ENCODE measurements at regions not wholly inside any gene's neighbourhood (a gene's known extent, or its start where the extent isn't known, plus 50 kb on each side); places are given as distances from the start of the nearest gene placed in this dataset.

DNA sequence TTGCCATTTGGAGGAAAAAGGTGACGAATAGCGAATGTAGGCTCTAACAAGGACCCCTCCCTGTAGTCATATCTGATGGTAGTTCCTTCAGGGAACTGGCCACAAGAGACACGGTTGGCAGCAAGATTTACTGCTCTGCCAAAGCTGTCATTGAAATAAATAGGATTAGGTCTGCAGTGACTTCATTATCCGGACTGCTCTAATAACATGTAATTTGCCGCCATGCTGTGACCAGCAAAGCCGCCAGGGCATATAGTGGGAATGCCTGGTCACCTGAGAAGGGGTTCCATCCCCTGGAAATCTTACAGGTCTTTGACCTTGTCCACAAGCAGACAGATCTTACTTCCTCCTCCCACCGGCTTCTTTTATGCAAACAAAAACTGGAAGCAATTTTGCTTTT, 59.4 kb upstream of the LAPTM4A start:
- ATAC-seq (no peak), DNase-seq (no peak)

DNA sequence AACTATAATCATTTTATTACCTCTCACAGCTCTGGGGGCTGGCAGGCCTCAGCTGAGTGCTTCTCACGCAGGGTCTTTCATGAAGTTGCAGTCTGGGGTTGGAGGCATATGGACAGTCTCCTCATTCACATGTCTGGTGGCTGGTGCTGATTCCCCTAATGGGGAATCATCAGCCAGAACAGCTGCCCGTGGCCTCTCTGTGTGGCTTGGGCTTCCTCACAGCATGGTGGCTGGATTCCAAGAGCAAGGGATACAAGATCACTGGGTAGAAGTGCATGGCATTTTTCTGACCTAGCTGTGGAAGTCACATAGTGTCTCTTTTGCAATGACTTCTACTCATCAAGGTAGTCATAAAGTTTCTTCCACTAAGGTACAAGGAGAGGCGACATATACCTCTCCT, 59.0 kb upstream of the LAPTM4A start:
- ATAC-seq (no peak), DNase-seq (no peak)

DNA sequence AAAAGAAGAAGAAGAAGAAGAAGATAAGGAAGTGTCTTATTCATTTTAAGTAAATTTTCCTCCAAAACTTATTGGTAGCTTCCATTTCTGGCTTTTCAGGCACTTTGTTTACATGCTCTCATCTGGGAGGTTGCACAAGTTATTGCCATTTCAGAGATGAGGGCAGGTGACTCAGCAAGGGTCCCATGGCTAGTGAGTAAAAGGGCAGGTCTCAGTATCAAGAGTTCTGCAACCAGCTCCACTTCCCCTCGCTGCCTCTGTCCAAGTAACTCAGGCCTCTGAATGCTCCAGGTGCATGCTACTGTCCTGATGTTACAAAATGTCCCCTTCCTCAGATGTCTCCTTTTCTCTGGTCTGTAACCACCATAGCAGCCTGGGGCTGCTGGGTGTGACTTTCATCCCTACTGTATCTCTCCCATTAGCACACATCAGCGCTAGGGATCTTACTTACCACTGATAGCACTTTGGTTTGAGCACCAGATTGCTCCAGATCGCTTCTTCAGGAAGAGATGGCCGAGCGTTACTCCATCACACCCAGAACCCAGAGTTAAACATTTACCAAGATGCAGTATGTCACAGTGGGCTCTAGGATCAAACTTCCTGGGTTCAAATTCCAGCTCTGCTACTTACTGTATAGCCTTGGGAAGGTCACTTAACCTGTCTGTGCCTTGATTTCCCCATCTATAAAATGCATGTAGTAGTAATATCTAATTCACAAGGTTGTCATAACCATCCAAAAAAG, 57.4 kb upstream of the LAPTM4A start:
- no peak for DNase-seq
- ATAC-seq: no peak

DNA sequence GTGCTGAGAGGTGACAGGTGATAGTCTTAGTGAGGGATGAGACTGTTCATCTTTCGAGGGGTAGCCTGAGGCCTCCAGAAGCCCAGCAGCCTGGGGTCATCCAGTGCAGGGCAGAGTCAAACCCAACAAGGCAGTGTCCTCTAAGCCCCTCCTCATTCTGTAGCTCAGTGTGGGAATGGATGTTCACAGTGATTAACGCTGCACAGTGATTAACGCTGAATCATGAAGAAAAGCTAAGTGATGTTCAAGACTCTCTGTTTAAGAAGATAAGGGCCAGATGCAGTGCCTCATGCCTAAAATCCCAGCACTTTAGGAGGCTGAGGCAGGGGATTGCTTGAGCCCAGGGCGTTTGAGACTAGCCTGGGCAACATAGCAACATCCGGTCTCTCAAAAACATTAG, 56.3 kb upstream of the LAPTM4A start:
- ATAC-seq: no peak
- DNase-seq: no peak

DNA sequence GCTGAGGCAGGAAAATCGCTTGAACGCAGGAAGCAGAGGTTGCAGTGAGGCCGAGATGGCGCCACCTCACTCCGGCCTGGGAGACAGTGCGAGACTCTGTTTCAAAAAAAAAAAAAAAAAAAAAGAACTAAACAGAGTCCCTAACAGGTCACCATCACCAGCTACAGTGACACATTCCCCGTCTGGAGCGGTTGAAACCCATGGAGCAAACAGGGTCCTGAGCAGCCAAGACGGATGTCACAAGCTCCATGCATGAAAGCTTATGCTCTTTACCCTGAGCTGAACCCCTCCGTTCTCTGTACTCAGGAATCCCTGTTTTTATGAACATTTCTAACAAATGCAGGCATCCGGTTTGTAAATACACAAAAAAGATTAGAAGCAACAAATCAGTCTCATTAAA, 55.9 kb upstream of the LAPTM4A start:
- ATAC-seq (no peak), DNase-seq (no peak)

DNA sequence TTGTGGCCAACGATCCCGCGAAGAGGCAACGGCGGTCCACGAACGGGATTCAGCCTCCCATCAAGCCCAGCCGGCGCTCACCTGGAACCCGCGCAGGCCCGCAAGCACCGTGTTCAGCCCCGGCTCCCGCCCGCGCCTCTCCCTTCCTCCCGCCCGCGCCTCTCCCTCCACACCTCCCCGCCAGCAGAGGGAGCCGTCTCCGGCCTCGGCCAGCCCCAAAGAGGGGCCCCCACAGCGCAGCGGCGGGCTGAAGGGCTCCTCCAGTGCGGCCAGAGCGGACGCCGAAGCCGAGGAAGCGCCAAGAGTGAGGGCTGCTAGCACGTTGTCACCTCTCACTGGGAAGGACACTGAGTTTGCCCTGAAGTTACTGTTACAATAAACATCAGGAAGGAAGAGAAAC, 55.3 kb upstream of the LAPTM4A start:
- DNase-seq (peak; percentile 56), ATAC-seq (peak; percentile 66)

DNA sequence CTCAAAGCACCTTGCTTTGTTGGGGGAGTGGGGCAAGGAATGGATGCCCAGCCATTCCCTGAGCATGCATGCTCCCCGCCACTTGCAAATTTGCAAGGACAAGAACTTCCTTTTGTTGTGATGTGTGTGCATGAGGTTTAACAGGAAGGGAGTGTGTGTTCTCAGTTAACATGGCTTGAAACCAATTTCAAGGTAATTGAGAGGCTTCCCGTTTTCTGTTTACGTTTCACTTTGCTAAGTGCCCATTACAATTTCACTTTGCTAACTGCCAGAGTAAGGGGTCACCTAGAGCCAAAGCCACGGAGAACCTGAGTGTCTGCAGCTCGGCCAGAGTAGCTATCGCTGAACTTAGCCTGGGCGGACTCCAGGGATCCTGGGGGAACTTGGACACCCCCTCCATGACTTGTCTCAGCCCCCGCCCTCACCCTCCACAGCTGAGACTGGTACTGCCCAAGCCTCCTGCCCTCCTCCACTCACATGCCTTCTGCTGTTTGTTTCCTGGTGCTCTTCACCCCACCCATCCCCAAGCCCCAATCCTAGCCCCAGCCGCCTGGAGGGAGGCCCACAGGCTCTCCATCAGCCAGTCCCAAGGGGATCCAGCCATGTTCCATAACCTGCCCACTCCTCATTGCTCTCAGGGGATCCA, 53.6 kb upstream of the LAPTM4A start:
- no peak for DNase-seq
- ATAC-seq: no peak

DNA sequence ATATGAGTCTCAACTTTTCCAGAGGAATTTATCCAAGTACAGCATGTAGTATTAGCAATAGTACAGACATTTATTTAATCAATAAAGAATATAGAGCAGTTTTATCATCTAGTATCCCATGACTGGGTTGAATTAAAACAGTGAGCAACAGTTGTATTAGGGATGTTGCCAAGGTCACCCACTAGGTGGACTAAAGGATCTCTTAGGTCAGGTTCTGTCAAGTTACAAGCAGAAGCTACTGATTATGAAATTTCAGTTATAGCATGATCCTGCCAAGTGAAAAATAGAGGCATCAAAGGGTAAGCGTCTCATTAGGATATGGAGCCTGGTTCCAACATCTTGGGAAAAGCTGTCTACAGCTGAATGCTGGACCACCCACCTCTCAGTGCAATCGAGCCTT, 52.1 kb upstream of the LAPTM4A start:
- no peak for ATAC-seq
- DNase-seq: no peak
